Stimulated activated memory B cell treated with anti-CD40 and anti-IgM and Interleukin-4, amounts not matched to agents 10 μg/mL and 1 μg/mL and 100 μg/mL, for 72 hours (primary cell): ENCODE measurements at regions not wholly inside any gene's neighbourhood (a gene's known extent, or its start where the extent isn't known, plus 50 kb on each side); places are given as distances from the start of the nearest gene placed in this dataset.
"Not testable (repeated sequence)": the region's sequence is repeated elsewhere in the genome, so short reads cannot be mapped to it uniquely, and the experiment has no call there.

Experiments used
- ATAC-seq: fragments of 150-1000 bp; cut with Tn5 transposase; 2 replicates; pipeline ENCODE4 v1.10.0; 2021
- H3K27ac Mint-ChIP-seq: one replicate; pipeline ENCODE4 v1.8.0; 2022; ENCODE audit warnings: mild to moderate bottlenecking, mixed read lengths
- H3K27me3 Mint-ChIP-seq: one replicate; pipeline ENCODE4 v1.8.0; 2022; ENCODE audit warnings: mixed read lengths
- H3K36me3 Mint-ChIP-seq: one replicate; pipeline ENCODE4 v1.8.0; 2022; ENCODE audit warnings: mixed read lengths
- H3K4me1 Mint-ChIP-seq: one replicate; pipeline ENCODE4 v1.8.0; 2022; ENCODE audit warnings: mixed read lengths
- H3K4me3 Mint-ChIP-seq: one replicate; pipeline ENCODE4 v1.8.0; 2022; ENCODE audit warnings: mild to moderate bottlenecking, moderate library complexity, mixed read lengths
- H3K9me3 Mint-ChIP-seq: one replicate; pipeline ENCODE4 v1.8.0; 2022; ENCODE audit warnings: mixed read lengths

GRCh38 chrX:121154858-121155404 is 107.5 kb downstream of the GLUD2 start:
- ATAC-seq, result no peak
- no peaks in the 10 kb centered on the region for H3K4me1 Mint-ChIP-seq
- H3K36me3 Mint-ChIP-seq, result no peaks in the 10 kb centered on the region
- no peaks in the 10 kb centered on the region for H3K9me3 Mint-ChIP-seq
- no peak overlapping the region for H3K27ac Mint-ChIP-seq
- H3K4me3 Mint-ChIP-seq, result no peak overlapping the region
- no peaks in the 10 kb centered on the region for H3K27me3 Mint-ChIP-seq

DNA sequence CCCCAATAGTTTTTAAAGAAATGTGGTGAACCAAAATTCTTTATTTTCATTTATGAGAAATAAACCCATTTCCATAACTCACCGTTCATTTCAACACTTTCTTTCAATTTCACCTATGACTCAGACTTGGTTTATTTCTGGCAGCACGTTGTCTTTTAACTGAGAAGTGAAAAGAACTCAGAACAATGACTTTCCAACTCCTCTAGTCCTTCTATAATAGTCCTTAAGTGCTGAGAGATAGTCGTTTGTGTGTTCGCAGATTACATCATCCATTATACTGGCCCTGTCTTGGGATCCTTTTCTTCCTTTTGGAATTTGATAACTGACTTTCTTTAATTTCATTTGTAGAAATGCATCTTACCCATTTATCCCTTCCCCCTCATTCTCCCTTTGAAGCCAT is 113.6 kb downstream of the GLUD2 start:
- H3K9me3 Mint-ChIP-seq, result no peaks in the 10 kb centered on the region
- H3K4me1 Mint-ChIP-seq, result peaks cover 9% of the 10 kb centered on the region
- ATAC-seq, result no peak
- no peak overlapping the region for H3K27ac Mint-ChIP-seq
- H3K4me3 Mint-ChIP-seq, result no peak overlapping the region
- no peaks in the 10 kb centered on the region for H3K27me3 Mint-ChIP-seq
- H3K36me3 Mint-ChIP-seq, result no peaks in the 10 kb centered on the region

- no peaks in the 10 kb centered on the region for H3K27me3 Mint-ChIP-seq
- H3K9me3 Mint-ChIP-seq, result no peaks in the 10 kb centered on the region
- H3K27ac Mint-ChIP-seq, result no peak overlapping the region
- no peak overlapping the region for H3K4me3 Mint-ChIP-seq
- no peak for ATAC-seq
- no peaks in the 10 kb centered on the region for H3K36me3 Mint-ChIP-seq
- H3K4me1 Mint-ChIP-seq, result peaks cover 9% of the 10 kb centered on the region
Observed at GRCh38 chrX:121161501-121161933, 114.1 kb downstream of the GLUD2 start.

DNA sequence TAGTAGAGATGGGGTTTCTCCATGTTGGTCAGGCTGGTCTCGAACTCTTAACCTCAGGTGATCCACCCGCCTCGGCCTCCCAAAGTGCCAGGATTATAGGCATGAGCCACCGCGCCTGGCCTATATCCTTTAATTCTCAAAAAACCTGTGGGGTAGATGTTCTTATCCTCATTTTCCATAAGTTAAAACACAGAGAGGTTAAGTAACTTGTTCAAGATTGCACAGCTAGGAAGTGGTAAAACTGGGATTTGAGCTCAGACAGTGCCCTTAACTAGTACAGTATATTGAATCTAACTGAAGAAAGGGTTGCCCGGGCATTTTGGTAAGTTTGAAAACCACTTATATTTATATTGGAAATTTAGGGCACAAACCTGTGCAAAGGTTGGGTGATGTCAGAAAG is 116.0 kb downstream of the GLUD2 start:
- ATAC-seq, result no peak
- Mint-ChIP-seq H3K4me3 (no peak overlapping the region), H3K27ac (no peak overlapping the region), H3K27me3 (no peaks in the 10 kb centered on the region), H3K4me1 (peaks cover 9% of the 10 kb centered on the region), H3K9me3 (no peaks in the 10 kb centered on the region), H3K36me3 (no peaks in the 10 kb centered on the region)

DNA sequence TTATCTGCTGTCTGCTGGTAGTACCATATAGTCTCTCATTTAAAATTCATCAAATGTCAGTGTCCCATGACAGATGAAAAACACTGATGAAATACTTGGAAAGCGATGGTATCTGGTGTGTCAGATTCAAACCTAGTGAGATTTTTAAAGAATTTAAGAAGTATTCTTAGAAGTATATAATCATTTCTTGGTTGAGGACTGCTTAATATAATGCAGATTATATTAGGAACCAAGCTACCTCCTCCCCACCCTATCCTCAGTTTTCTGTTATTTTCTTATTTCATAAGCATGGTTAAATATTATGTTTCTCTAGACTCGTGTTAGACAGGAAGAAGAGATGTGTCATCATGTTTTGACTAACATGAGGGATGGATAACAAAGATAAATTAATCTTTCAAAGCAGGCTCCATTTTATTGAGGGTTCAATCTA is 118.5 kb downstream of the GLUD2 start:
- no peak overlapping the region for H3K27ac Mint-ChIP-seq
- no peaks in the 10 kb centered on the region for H3K9me3 Mint-ChIP-seq
- H3K27me3 Mint-ChIP-seq, result no peaks in the 10 kb centered on the region
- H3K4me3 Mint-ChIP-seq, result no peak overlapping the region
- H3K4me1 Mint-ChIP-seq, result peaks cover 8% of the 10 kb centered on the region
- ATAC-seq, result no peak
- H3K36me3 Mint-ChIP-seq, result no peaks in the 10 kb centered on the region

DNA sequence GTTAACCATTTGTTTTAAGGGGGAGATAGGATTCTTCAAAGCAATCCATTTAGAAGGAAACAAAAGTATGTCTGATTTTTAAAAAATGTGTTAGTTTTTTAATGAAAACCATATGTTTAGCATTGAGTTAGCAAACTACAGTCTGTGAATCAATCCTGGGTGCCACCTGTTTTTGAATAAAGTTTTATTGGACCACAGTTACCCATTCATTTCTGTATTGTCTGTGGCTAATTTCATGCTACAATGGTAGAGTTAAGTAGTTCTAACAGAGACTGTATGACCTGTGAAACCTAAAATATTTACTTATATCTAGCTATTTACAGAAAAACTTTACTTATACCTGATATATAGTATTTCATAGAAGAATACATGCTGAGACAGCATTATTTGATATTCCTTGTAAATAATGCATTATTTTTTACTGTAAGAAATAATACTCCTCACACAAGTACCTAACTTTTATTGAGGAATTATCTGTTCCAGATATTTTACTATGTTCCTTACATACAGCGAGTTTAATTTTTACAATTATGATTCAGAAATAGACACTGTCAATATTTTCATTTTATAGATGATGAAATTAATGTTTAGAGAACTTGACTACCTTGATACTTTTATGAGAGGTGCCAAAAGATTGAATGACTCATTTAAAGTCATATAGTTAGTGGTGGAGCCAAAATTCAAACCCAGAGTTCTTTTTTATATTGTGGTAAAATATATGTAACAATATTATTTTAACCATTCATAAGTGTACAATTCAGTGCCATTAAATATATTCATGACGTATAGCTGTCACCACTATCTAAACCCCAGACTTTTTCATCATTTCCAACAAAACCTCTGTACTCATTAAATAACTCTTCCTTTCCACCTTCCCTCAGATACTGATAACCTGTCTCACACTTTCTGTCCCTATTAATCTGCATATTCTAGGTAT is 122.0 kb downstream of the GLUD2 start:
- Mint-ChIP-seq H3K4me1 (no peaks in the 10 kb centered on the region), H3K9me3 (no peaks in the 10 kb centered on the region), H3K36me3 (no peaks in the 10 kb centered on the region), H3K27me3 (no peaks in the 10 kb centered on the region), H3K4me3 (no peak overlapping the region), H3K27ac (no peak overlapping the region)
- ATAC-seq, result no peak

DNA sequence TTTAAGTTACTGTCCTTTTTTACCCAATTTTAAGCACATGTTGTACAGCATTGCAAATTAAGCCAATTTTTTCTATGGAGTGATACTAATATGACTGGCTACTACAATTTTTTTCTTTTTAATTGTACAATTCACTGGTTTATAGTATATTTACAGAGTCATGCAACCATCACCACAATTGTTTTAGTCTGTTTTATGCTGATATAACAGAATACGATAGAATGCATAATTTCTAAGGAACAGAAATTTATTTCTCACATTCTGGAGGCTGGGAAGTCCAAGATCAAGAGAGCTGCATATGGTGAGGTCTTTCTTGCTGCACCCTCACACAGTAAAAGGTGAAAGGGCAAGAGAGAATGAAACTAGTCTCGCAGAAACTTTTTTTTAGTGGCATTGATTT is 125.3 kb downstream of the GLUD2 start:
- ATAC-seq, result no peak
- no peaks in the 10 kb centered on the region for H3K27me3 Mint-ChIP-seq
- no peak overlapping the region for H3K27ac Mint-ChIP-seq
- H3K36me3 Mint-ChIP-seq, result no peaks in the 10 kb centered on the region
- H3K9me3 Mint-ChIP-seq, result no peaks in the 10 kb centered on the region
- no peak overlapping the region for H3K4me3 Mint-ChIP-seq
- H3K4me1 Mint-ChIP-seq, result no peaks in the 10 kb centered on the region

GRCh38 chrX:121179972-121180371 is 132.6 kb downstream of the GLUD2 start:
- Mint-ChIP-seq H3K9me3 (peaks cover 8% of the 10 kb centered on the region), H3K36me3 (no peaks in the 10 kb centered on the region), H3K27ac (no peak overlapping the region), H3K27me3 (no peaks in the 10 kb centered on the region), H3K4me3 (no peak overlapping the region), H3K4me1 (no peaks in the 10 kb centered on the region)
- ATAC-seq, result no peak

DNA sequence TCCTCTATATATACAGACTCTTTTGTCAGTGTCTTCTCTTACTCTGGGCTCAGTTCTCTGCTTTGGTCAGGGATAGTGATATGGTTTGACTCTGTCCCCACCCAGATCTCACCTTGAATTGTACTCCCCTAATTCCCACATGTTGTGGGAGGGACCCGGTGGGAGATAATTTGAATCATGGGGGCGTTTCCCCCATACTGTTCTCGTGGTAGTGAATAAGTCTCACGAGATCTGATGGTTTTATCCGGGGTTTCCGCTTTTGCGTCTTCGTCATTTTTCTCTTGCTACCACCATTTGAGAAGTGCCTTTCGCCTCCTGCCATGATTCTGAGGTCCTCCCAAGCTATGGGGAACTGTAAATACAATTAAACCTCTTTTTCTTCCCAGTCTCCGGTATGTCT is 144.4 kb downstream of the GLUD2 start:
- ATAC-seq, result no peak
- Mint-ChIP-seq H3K4me1 (no peaks in the 10 kb centered on the region), H3K36me3 (no peaks in the 10 kb centered on the region), H3K9me3 (no peaks in the 10 kb centered on the region), H3K27me3 (no peaks in the 10 kb centered on the region), H3K4me3 (no peak overlapping the region), H3K27ac (no peak overlapping the region)

DNA sequence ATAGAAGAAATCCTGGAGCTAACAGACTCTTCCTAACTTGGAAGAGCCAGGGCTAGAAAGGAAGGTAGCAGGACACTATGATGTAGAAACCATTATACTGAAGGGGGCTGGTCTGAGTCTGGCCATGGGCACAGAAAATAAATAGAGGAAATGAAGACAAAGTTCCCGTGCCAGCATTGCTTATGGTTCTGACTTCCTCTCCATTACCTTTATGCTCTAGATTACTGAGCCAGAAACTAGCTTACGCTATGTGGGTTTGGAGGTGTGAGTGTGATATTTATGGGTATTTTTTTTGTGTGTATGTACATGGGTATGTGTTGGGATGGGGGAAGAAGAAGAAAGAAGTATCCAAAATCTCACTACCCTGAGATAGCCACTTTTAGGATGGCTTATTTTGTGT is 148.3 kb downstream of the GLUD2 start:
- Mint-ChIP-seq H3K9me3 (no peaks in the 10 kb centered on the region), H3K27ac (no peak overlapping the region), H3K4me3 (no peak overlapping the region), H3K4me1 (no peaks in the 10 kb centered on the region), H3K27me3 (no peaks in the 10 kb centered on the region), H3K36me3 (no peaks in the 10 kb centered on the region)
- no peak for ATAC-seq

DNA sequence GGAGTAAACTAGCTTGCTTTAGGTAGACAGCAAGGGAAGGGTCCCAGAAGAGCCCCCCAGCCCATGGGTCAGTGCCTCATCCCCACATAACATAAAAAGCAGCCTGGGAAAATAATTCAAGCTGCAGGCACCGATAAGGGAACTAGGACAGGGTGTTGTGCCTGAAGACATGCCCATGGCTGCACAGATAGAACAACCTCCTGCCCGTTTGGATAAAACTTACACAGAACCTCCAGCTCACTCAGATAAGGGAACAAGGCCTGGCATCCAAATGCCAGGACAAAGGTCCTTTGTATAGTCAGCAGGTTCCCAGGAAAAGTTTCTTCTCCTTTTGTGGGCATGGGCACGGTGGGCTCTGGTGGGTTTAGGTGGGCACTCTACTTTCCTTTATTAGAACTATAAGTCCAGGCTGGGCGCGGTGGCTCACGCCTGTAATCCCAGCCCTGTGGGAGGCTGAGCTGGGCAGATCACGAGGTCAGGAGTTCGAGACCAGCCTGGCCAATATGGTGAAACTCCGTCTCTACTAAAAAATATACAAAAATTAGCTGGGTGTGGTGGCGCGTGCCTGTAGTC is 149.5 kb downstream of the GLUD2 start:
- not testable (repeated sequence) for H3K27me3 Mint-ChIP-seq, H3K4me3 Mint-ChIP-seq, ATAC-seq, H3K36me3 Mint-ChIP-seq, H3K27ac Mint-ChIP-seq, H3K4me1 Mint-ChIP-seq, H3K9me3 Mint-ChIP-seq

- Mint-ChIP-seq H3K27me3 (no peaks in the 10 kb centered on the region), H3K36me3 (no peaks in the 10 kb centered on the region), H3K27ac (no peak overlapping the region), H3K4me3 (no peak overlapping the region), H3K4me1 (no peaks in the 10 kb centered on the region), H3K9me3 (peaks cover 2% of the 10 kb centered on the region)
- no peak for ATAC-seq
Observed at GRCh38 chrX:121208563-121208962, 161.2 kb downstream of the GLUD2 start.

GRCh38 chrX:121216641-121217374 is 169.4 kb downstream of the GLUD2 start:
- ATAC-seq, result no peak
- no peak overlapping the region for H3K4me3 Mint-ChIP-seq
- H3K27me3 Mint-ChIP-seq, result no peaks in the 10 kb centered on the region
- H3K9me3 Mint-ChIP-seq, result no peaks in the 10 kb centered on the region
- H3K36me3 Mint-ChIP-seq, result no peaks in the 10 kb centered on the region
- H3K4me1 Mint-ChIP-seq, result no peaks in the 10 kb centered on the region
- H3K27ac Mint-ChIP-seq, result no peak overlapping the region

- Mint-ChIP-seq H3K4me1 (no peaks in the 10 kb centered on the region), H3K36me3 (no peaks in the 10 kb centered on the region), H3K27me3 (no peaks in the 10 kb centered on the region), H3K27ac (no peak overlapping the region), H3K4me3 (no peak overlapping the region), H3K9me3 (peaks cover 3% of the 10 kb centered on the region)
- ATAC-seq, result no peak
Observed at GRCh38 chrX:121221322-121221977, 174.0 kb downstream of the GLUD2 start.

DNA sequence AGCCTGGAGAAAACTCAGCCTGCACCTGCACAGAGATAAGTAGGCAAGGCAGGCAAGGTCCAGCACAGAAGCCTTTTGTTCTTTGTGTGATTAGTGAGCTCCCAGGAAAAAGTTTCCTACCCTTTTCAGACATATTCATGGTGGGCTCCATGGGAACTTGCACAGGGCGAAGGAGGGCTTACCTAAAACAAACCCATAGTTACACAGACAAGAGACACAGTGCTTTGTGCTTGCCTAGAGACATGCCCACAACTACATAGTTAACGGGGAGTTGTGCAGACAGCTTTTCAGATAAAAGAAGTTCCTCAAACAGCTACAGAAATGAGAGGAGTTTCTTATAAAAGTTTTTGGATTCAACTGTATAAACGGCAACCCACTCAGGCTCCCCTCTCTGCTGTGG is 180.5 kb downstream of the GLUD2 start:
- no peaks in the 10 kb centered on the region for H3K36me3 Mint-ChIP-seq
- no peak overlapping the region for H3K4me3 Mint-ChIP-seq
- H3K4me1 Mint-ChIP-seq, result no peaks in the 10 kb centered on the region
- peaks cover 3% of the 10 kb centered on the region for H3K9me3 Mint-ChIP-seq
- no peaks in the 10 kb centered on the region for H3K27me3 Mint-ChIP-seq
- H3K27ac Mint-ChIP-seq, result no peak overlapping the region
- ATAC-seq, result no peak
